Left cardiac atrium (tissue), 4 donors: ENCODE measurements at regions not wholly inside any gene's neighbourhood (a gene's known extent, or its start where the extent isn't known, plus 50 kb on each side); places are given as distances from the start of the nearest gene placed in this dataset.
A peak's percentile ranks its signal among the peaks of the same experiment; 100 is the strongest.

Experiments
- ATAC-seq, 2 donors: fragments of 200-7000 bp; cut with Tn5 transposase; one replicate each; pipeline ENCODE4 v1.9.1; 2020; ENCODE audit warnings: mild to moderate bottlenecking in 2 of 2, moderate library complexity in 2 of 2
- DNase-seq: peaks from one replicate; pipeline ENCODE4 v3.0.0-alpha.2; 2020
- intact Hi-C, 2 donors: fragments of 100-400 bp; cut with DNase I; formaldehyde crosslinking; loops; one replicate each; pipeline versions ENCODE4 v1.14.1 to v1.15.1; 2022 to 2023
- microRNA-seq, 2 donors: library from miRNA; unstranded; fragments of <30 nt; microRNA quantifications; one replicate each; pipeline ENCODE4 v1.2.0, GENCODE V29; 2020
- donor health status: DM: no; HTN: yes; CAD: no.
- donor health status: DM: no; HTN: yes; CAD: no; lungs with severe emphysema.
- donor health status: DM: yes; HTN: yes; CAD: no.
- donor health status: Dilated cardiomyopathy.

DNA sequence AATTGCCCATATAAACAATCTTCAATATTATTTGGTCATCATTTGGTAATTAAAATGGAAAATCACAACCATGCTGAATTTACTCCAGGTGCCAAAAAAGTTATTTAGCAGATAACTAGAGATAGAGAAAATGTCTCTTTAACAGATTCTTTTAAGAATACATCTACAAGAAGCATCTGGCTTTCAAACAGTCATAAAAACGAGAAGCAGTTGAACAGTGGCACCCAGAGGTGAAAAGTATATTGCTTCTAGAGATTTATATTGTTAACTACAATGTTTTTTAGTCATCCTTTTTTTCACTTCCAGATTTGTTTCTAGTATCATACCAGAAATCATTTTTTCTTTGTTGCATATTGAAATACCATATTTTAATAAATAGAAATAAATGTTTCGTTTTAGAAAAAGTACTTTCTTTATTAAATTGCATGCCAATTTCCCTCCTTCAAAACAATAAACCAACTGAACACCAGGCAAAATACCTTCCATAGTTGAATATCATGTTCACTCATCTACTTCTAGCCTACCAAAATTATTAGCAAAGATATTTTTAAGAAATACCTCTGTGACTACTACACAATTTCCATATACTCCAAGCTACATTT is 65.4 kb upstream of the HNRNPA3 start:
- DNase-seq: no peak
- peak in 1 of 2 donors; percentile 44 for ATAC-seq
- intact Hi-C loops: loop anchor here (5.0 to 10.0 kb wide), 2 partner anchors 1020 to 1022 kb away; partner anchors contain the start of genes HOXD8 (in 2 of the 2) and HOXD9 (in 1 of the 2)

DNA sequence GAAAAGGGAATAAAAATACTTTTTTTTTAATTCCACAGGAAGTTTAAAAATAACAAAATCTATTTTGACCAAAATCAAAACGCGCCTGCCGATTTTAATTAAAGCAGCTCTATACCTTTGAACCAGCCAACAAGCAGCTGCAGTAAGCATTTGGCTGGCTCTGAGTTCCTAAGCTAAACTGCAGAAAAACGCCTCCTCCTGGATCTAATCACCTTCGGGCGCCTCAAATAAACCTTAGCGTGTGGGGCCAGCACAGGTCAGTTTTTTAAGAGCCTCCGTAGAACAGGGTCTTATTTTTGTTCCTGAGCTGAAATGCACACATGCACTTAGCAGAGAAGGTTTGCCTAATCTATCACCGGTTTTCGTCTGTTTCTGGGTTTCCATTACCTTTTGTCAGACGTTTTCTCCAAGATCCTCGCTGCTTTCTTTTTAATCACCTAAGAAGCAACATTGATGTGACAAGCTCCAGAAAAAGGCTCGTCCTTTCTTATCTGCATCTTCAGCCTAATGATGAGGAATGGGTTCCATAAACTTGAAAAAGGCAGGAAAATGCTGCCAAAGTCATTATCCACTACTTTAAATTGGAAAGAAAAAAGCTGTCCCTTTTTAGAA is 64.7 kb upstream of the HNRNPA3 start:
- ATAC-seq (no peak), DNase-seq (no peak)
- intact Hi-C loops: loop anchor here (5.0 to 10.0 kb wide), 2 partner anchors 1021 to 1023 kb away; partner anchors contain the start of genes HOXD8 (in 2 of the 2) and HOXD9 (in 1 of the 2)

DNA sequence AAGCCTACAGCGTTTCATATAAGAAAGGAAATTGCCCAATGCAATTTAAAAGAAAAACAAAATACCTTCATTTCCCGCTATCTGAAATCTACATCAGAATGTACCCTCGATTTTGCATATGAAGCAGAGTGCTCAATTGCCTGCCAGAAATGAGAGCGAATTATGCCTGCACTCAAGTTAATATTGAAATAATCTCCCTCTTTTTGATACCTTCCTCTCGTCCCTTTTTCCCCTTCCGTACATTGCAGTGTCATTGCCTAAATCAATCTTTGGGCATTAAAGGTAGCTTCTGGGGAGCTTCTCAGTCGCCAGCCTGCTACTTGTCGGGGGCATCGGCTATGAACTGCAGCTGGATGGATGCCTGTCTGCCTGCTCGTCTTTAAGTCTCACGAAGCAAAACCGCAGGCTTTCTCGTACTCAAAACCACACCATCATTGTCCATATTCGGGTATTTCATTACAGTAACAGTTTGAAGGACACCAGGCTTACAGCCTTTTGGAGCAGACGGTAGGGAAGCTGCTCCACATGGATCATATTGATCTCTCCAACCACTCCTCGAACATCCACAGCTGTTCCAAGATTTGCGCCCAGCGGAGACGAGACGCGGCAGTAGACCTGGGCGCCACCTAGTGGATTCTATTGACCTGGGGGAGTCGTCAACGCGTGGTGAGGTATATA is 64.0 kb upstream of the HNRNPA3 start:
- ATAC-seq: peak; percentile 87 to 93
- intact Hi-C loops: loop anchor here (5.0 to 10.0 kb wide), 2 partner anchors 1021 to 1024 kb away; partner anchors contain the start of genes HOXD8 (in 2 of the 2) and HOXD9 (in 1 of the 2)
- peak; percentile 79 for DNase-seq

DNA sequence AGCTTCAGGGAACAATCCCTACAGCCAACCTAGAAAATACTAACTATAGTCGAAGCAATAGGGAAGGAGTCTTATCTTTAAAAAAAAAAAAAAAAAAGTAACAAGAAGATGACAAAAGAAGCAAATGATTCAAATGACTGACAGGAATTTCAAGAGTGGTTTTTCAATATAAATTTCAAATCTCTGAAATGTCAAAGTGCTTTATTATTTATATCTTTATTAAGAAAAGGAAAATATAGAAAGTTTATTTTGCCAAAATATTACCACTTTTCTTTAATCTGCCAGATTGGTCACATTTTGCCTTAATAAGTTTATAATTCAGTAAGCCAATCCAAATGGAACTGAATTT is 63.5 kb upstream of the HNRNPA3 start:
- no peak for ATAC-seq
- intact Hi-C loops: loop anchor here (5.0 to 10.0 kb wide), 2 partner anchors 1022 to 1024 kb away; partner anchors contain the start of genes HOXD8 (in 2 of the 2) and HOXD9 (in 1 of the 2)
- no peak for DNase-seq

DNA sequence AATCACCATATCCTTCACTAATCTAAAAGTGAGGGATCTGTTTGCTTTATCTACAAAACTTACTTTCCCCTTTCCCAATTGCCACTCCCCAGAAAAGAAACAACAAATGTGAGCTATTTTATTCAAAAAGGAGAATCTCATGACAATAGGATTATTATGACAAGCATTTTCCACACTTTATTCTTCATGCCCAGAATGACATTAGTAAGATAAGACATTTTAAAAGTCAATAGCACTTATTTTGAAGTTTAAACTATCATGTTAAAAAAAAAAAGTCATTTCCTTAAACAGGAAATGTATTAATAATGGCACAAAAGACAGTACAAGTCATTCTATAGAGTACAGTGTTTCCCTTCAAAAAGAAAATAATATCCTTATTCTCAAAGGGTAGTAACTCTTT is 58.8 kb upstream of the HNRNPA3 start:
- no peak for ATAC-seq
- no peak for DNase-seq
- intact Hi-C loops: no loop called here

DNA sequence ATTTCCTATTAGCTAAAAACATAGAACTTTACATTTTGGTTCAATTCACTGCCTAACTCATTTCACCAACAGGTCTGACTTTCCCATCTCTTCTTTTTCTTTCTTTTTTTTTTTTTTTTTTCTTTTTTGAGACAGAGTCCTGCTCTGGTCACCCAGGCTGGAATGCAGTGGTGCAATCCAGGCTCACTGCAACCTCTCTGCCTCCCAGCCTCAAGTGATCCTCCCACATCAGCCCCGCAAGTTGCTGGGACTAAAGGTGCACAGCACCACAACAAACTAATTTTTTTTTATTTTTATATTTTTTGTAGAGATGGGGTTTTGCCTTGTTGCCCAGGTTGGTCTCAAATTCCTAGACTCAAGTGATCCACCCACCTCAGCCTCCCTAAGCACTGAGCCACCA is 57.8 kb upstream of the HNRNPA3 start:
- ATAC-seq (no peak), DNase-seq (no peak)
- intact Hi-C loops: no loop called here

DNA sequence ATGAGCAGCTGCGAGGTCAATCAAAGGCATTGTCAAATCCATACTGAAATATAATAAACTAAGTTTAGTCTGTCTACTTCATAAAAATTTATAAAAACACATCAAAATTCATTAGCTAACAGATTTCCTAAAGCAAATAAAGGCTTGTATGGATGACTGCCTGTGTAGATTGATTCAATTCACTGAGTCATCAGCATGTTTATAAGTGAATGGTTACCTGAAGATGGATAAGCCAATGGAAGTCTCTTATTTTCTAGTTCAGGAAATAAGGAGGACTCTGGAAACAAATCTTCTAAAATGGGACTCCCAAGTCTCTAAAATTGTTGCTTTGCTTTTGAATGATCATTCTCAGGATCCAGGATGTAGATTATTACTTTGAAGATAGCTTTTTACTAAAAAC is 57.0 kb upstream of the HNRNPA3 start:
- intact Hi-C loops: no loop called here
- DNase-seq (no peak), ATAC-seq (no peak)

DNA sequence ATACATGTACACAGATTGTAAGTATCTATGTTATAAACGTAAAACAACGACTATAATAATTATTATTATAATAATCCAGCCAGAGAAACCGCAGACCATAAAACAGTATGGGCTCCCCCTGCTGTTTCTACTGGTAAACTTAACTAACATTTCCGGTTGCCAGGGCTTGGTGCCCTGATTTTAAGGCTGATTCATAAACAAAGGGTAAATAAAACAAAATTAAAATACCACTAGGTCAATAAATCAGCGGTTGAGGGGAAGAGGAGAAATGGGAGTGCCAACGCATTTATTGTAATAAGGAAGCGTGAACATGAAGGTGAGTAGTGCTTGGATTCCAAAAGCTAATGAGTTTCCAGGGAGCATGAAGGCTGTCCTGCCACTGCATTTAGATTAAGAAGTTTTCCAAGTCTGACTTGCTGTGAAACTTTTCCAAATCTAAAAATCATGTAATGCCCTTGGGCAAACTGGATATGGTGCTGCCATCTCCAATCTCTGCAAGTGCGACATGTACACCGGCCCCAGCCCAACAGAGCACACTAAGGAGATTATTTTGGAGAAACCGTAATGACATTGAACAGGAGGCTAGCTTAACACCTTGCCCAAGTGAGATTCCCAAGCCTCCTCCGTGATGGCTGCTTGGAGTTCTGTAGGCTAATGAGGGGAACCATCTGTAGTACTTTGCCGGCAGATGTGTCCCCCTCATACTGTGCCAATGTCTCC is 50.7 kb upstream of the HNRNPA3 start:
- intact Hi-C loops: loop anchor here in 1 of 2 donors (2.0 to 10.0 kb wide), 5 partner anchors 133 to 601 kb away; a partner anchor contains a TSS
- ATAC-seq: no peak
- DNase-seq: no peak

Small RNAs in the stretch of these regions (microRNA-seq; reads per million reads assigned to microRNA genes)
- 0 reads per million in 2 donors for gene MIR1246
